GM20431 (cell line): ENCODE measurements at regions not wholly inside any gene's neighbourhood (a gene's known extent, or its start where the extent isn't known, plus 50 kb on each side); places are given as distances from the start of the nearest gene placed in this dataset.

Experiments
- in situ Hi-C: fragments of 300-500 bp; cut with MseI, MboI; formaldehyde crosslinking; loops from one replicate; pipeline ENCODE4 v1.15.0; 2020; ENCODE audit warnings: low sequenced_read_pairs; ENCODE audit not compliant: unreplicated experiment

- in situ Hi-C loops: loop anchor here (25.0 kb wide), 1 partner anchor 584 kb away; no protein-coding TSS in a partner anchor
Measured at GRCh38 chr5:60395712-60396329, 304.1 kb downstream of the DEPDC1B start.

DNA sequence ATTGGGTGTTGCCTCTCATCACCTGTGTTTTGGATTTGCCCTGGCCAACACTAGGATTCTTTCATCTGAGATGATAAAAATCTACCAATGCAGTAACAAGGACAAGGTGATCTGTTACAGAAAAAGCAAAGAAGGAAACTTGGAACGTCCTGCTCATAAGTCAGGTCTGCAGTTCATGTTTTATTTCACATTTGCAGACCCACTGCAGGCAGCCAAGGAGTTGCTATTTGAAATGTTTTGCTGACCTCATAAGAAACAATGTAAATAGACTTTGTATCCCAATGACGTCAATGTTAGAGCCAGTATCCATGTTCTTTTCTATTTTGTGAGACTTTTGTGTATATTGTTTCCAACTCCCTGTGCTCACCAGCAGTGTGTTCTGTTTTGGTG is 312.9 kb downstream of the DEPDC1B start:
- in situ Hi-C loops: loop anchor here (25.0 kb wide), 1 partner anchor 575 kb away; no protein-coding TSS in a partner anchor

DNA sequence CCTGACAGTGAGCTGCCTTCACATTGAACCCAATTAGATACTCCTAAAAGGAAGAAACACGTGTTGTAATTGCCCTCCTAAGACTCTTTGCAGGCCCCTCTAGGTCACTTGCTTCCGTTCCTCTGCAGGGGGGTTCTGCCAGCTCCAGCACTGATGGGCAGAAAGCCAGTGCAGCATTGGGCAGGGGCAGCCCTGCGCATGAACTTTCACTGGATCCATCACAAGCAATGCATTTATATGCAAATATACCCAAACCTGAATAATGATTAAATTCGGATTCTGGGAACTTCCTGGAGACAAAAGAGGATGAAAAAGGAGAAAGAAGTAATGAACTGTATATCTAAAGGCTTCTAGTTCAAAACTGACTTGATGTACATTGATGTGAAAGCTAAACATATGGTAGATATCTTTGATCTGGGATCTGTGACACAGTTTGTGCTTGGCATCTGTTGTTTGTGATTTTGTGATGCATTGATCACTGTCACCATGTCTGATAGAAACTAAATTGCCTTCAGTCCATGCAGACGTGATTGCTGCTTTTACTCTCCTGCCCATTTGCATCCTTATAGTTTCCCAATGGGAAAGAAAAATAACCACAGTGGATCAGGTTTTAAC is 313.4 kb downstream of the DEPDC1B start:
- in situ Hi-C loops: loop anchor here (25.0 kb wide), 1 partner anchor 574 kb away; no protein-coding TSS in a partner anchor

- in situ Hi-C loops: loop anchor here (25.0 kb wide), 1 partner anchor 570 kb away; no protein-coding TSS in a partner anchor
Measured at GRCh38 chr5:60382716-60383115, 317.2 kb downstream of the DEPDC1B start.

DNA sequence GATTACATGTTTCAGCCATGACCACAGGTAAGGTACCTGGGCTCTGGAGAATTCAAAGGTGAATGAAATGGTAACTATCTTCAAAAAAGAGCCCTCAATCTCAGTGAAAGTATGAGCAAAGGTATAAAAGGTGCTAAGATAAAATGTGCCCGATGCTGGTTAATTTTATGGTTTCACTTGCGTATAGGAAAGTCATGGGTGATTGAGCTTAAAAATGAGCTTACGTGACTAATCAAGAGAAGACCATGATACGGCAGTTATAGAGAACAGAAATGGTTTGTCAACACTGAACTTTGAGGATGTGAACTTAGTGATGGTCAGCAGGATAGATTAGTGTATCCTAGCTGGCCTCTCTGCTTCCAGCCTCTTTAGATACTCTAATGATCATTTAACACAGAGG is 320.1 kb downstream of the DEPDC1B start:
- in situ Hi-C loops: loop anchor here (25.0 kb wide), 1 partner anchor 568 kb away; no protein-coding TSS in a partner anchor

- in situ Hi-C loops: loop anchor here (25.0 kb wide), 1 partner anchor 566 kb away; no protein-coding TSS in a partner anchor
Measured at GRCh38 chr5:60377826-60378225, 322.1 kb downstream of the DEPDC1B start.

GRCh38 chr5:60376860-60377259 is 323.1 kb downstream of the DEPDC1B start:
- in situ Hi-C loops: loop anchor here (25.0 kb wide), 1 partner anchor 565 kb away; no protein-coding TSS in a partner anchor

DNA sequence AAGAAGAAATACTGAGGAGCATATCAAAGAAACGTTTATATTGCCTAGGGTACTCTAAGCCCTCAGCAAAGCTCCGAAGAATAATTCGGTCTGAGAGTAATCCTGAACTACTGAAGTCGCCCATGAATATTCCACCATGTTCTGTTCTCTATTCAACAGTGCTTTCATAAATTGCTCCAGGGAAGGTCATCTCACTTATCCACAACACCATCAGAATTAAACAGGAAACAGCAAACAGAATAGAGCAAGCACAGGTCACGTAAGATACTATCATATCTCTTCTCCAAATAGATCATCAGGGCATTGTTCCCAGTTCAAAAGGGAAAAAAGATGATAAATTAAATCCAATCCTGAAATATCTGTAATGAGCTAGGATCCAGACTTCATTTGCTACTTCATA is 325.6 kb downstream of the DEPDC1B start:
- in situ Hi-C loops: no loop called here

- in situ Hi-C loops: no loop called here
Measured at GRCh38 chr5:60372786-60373185, 327.2 kb downstream of the DEPDC1B start.

DNA sequence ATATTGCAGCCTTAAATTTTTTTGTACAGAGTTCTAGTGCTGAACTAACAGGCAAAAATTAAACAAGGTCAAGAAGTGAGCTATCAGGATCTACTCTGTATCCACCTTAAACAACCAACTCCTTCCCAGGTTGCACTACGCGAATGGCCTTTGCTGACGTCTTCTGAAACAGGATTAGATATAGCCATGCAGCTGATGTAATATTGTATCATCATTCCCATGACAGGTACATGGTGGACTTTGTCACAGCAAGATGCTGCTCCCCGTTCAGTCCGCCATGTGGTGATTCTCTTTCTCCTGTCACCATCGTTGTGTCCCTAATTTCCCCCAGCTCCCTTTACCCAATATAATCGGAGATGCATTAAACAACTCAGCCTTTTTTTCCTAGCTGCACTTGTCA is 328.9 kb downstream of the DEPDC1B start:
- in situ Hi-C loops: no loop called here

DNA sequence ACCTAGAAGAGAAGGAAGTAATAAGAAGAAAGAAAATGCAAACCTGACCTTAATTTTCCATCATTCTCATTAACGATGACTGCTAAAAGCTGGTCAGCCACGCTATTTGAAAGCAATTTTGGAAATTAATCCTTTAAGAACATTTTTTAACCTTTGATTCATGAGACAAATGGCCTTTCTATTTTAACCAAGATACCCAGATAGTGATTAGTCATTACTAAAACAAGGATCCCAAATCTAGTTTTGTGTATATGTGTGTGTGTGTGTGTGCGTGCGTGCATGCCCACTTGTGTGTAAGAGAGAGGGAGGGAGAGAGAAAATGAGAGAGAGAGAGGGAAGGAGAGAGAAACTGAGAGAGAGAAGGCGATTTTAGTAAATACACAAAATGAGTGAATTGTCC is 329.5 kb downstream of the DEPDC1B start:
- in situ Hi-C loops: no loop called here

DNA sequence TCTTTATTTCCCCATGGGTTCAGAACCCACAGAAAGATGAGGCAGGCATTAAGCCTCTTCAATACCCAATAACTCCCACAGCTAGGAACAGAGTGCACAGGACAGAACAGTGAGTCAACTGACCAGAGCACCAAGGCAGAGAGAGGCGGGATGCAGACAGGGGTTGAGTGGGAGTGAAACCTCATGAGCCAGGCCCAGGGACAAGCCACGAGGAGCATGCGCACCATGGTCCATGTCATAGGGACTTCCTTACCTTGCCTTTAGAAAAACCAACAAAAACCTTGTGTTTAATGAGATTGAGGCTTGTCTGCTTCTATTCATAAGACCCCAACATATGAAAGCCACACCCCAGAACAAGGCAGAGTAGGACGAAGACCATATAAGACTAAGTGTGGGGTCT is 330.6 kb downstream of the DEPDC1B start:
- in situ Hi-C loops: no loop called here

DNA sequence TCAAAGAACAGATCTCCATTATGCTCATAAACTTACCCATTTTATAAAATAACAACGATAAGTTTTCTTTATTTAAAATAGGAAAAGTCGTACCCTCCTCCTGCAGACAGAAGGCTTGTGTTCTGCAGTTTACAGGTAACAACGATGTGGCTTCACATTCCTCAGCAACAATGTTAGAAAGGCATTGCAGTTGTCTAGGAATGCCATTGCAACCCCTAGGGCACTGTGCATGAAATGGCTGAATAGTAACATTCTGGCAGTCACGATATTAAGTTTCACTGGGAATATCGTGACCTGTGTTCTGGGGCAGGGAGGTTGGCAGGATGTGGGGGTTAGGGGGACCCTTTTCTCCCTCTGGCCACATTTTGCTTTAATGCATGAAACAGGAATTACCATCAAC is 331.9 kb downstream of the DEPDC1B start:
- in situ Hi-C loops: no loop called here

DNA sequence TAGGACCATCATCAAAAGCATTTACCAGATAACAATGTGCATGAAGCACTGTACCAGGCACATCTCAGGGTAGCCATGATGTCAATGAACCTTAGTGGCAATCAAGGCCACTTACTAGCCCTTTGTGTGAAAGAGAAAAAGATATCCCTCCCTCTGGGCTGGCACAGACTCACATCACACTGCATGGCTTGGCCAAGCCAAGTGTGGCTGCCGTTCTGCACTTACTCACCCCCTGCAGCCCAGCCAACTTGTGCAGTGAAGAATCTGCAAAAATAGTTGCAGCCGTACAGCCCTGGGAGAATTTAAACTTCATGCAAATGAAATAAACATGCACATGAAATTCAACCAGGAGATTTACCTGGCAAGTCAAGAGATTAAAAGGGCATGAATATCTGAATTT is 333.5 kb downstream of the DEPDC1B start:
- in situ Hi-C loops: no loop called here

DNA sequence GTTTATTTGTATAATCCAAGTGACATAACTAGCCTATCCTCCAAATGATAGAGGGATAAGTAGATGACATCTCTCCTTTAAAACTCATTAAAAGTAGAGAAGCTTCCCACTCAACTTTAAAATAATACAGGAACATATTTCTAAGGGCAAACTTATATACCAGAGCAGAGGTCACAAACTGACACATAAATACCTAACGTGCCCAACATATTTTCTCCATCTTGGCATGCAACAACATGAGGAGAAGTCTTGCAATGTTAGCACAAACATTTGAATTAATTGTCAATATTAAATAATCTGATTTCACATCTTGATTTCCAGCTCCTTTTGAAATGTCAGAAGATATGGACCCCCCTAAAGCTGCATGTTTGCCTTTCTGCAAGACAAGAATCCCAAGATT is 335.0 kb downstream of the DEPDC1B start:
- in situ Hi-C loops: no loop called here

- in situ Hi-C loops: no loop called here
Measured at GRCh38 chr5:60362158-60362557, 337.8 kb downstream of the DEPDC1B start.

DNA sequence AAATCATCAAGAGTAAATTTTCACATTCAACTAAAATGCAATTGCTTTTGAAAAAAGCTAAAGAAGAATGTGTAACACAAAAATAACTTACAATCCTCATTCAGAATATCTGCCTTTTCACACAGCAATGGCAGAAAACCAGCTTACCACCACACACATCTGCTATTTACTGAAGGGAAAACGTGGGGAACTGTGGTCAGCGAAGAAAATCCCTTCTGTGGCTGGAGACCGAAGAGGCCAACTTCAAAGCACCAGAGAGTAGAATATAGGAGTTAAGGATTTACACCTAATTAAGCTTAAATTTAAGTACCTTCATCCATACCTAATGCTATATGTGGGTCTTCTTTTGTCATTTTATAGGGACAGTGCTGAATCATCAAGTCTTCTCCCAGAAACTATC is 339.6 kb downstream of the DEPDC1B start:
- in situ Hi-C loops: no loop called here

- in situ Hi-C loops: no loop called here
Measured at GRCh38 chr5:60357302-60357701, 342.7 kb downstream of the DEPDC1B start.

DNA sequence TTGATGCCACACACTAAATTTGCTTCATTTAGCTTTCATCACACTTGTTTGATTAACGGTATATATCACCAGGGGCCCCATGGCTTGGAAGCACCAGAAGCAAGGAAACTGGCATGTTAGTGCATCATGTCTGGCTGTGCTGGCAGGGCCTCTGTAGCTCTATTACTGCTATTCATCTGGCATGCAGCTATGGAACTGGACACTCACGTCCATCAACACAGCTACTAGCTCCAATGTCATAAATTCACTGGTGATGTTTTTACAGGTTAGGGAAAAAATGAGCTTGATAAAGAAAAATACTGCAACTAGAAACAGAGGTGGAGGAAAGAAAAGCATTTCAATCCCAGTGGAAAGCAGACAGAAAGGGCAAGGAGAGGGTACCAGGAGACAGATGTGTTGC is 343.2 kb downstream of the DEPDC1B start:
- in situ Hi-C loops: no loop called here

- in situ Hi-C loops: no loop called here
Measured at GRCh38 chr5:60355181-60355580, 344.8 kb downstream of the DEPDC1B start.

DNA sequence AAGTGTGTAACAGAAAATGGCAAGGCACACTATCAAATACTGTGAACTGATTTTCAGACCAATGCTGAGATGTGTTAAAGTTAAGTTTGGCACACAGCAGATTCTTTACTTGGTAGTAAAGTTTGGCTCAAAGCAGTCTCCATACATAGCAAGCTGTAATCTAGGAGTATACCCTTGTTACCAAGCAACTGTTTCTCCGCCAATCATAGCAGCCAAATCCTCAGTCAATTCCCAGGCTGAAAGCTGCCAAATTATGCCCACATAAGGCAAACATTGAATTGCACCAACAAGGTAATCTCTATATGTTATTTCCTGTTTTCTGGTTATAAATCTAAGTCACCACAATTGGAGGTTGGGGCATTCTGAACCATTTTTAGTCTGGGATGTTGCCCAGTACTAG is 345.7 kb downstream of the DEPDC1B start:
- in situ Hi-C loops: no loop called here
